DOHH2 (cell line): ENCODE measurements at regions not wholly inside any gene's neighbourhood (a gene's known extent, or its start where the extent isn't known, plus 50 kb on each side); places are given as distances from the start of the nearest gene placed in this dataset.

ENCODE experiments used
- H3F3A ChIP-seq: fragments of 200-600 bp; sonication (generic), shearing (Covaris generic); 2 replicates; pipeline ENCODE4 v1.6.0; 2016; ENCODE audit warnings: antibody characterized with exemption, mild to moderate bottlenecking; ENCODE audit not compliant: control insufficient read depth, insufficient read depth
- H3K27ac ChIP-seq: fragments of 200-600 bp; sonication (generic); 2 replicates; pipeline ENCODE4 v1.5.1; 2014; ENCODE audit warnings: low read depth, mild to moderate bottlenecking, low read length, moderate library complexity
- H3K27me3 ChIP-seq: fragments of 200-600 bp; sonication (generic); 2 replicates; pipeline ENCODE4 v1.6.1; 2014; ENCODE audit warnings: mild to moderate bottlenecking, low read length, mixed read lengths; ENCODE audit not compliant: control insufficient read depth
- H3K36me3 ChIP-seq: fragments of 200-600 bp; sonication (generic); 2 replicates; pipeline ENCODE4 v1.6.1; 2014; ENCODE audit warnings: mild to moderate bottlenecking, low read length, moderate library complexity, mixed read lengths; ENCODE audit not compliant: control insufficient read depth
- H3K4me1 ChIP-seq: fragments of 200-600 bp; sonication (generic); 2 replicates; pipeline ENCODE4 v1.6.1; 2014; ENCODE audit warnings: mild to moderate bottlenecking, low read length, mixed read lengths; ENCODE audit not compliant: control insufficient read depth
- H3K4me2 ChIP-seq: fragments of 200-600 bp; sonication (generic); 2 replicates; pipeline ENCODE4 v1.6.0; 2014; ENCODE audit warnings: mild to moderate bottlenecking, low read length, moderate library complexity
- H3K4me3 ChIP-seq: fragments of 200-600 bp; sonication (generic); 2 replicates; pipeline ENCODE4 v1.5.1; 2014; ENCODE audit warnings: mild to moderate bottlenecking, low read length, mixed read lengths
- H3K79me2 ChIP-seq: fragments of 200-600 bp; sonication (generic); 2 replicates; pipeline ENCODE4 v1.6.1; 2014; ENCODE audit warnings: mild to moderate bottlenecking, low read length, mixed read lengths; ENCODE audit not compliant: control insufficient read depth
- H3K9me2 ChIP-seq: fragments of 200-600 bp; sonication (generic); replicated peaks from 2 replicates; pipeline ENCODE4 v1.6.1; 2014; ENCODE audit warnings: mild to moderate bottlenecking, low read length, mixed read lengths; ENCODE audit not compliant: control insufficient read depth
- H3K9me3 ChIP-seq: fragments of 200-600 bp; sonication (generic); 2 replicates; pipeline ENCODE4 v1.6.1; 2014; ENCODE audit warnings: antibody characterized with exemption, low read length, mixed read lengths; ENCODE audit not compliant: control insufficient read depth, insufficient read depth
- H4K20me1 ChIP-seq: fragments of 200-600 bp; sonication (generic); 2 replicates; pipeline ENCODE4 v1.6.0; 2014; ENCODE audit warnings: low read depth, mild to moderate bottlenecking, antibody characterized with exemption, low read length, moderate library complexity; ENCODE audit not compliant: control insufficient read depth, insufficient read depth
- EZH2phosphoT487 ChIP-seq: fragments of 200-600 bp; sonication (generic); IDR thresholded peaks from 2 replicates; pipeline ENCODE4 v1.6.1; 2017; ENCODE audit warnings: borderline replicate concordance, mild to moderate bottlenecking, antibody characterized with exemption, low read length, moderate library complexity, mixed read lengths
- TF ChIP-seq, protein P1 (sequence below): fragments of 200-600 bp; sonication (generic); IDR thresholded peaks from one replicate; pipeline ENCODE4 v1.5.1; 2014; ENCODE audit warnings: antibody characterized with exemption, mild to moderate bottlenecking, low read depth, low read length; ENCODE audit not compliant: poor library complexity, severe bottlenecking

DNA sequence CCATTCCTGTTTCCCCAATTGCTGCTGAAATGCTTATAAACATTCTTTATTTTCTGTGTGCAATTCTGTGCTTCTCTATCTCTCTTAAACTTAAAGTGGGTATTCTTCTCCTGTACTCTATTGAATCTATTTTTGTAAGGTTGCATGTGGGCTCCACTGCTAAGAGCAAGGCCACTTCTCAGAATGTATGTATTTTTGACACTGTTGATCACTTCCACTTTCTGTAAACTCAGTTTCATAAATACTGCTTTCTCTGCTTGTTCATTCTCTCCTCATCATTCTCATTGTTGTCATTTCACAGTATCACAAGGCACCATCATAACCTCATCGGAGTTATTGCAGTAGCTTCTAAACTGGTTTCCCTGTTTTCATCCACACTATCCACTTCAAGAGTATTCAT, 483.0 kb upstream of the CDH18 start:
- Histone ChIP-seq H3K4me3 (no peak overlapping the region), H3K36me3 (no peaks in the 10 kb centered on the region), H3K79me2 (no peaks in the 10 kb centered on the region), H3K4me2 (no peak overlapping the region), H3K4me1 (no peaks in the 10 kb centered on the region), H3F3A (no peaks in the 10 kb centered on the region), H3K27me3 (no peaks in the 10 kb centered on the region), H3K9me3 (no peaks in the 10 kb centered on the region), H3K9me2 (no peaks in the 10 kb centered on the region), H3K27ac (no peak overlapping the region), H4K20me1 (no peaks in the 10 kb centered on the region)
- TF ChIP-seq, protein P1, sequence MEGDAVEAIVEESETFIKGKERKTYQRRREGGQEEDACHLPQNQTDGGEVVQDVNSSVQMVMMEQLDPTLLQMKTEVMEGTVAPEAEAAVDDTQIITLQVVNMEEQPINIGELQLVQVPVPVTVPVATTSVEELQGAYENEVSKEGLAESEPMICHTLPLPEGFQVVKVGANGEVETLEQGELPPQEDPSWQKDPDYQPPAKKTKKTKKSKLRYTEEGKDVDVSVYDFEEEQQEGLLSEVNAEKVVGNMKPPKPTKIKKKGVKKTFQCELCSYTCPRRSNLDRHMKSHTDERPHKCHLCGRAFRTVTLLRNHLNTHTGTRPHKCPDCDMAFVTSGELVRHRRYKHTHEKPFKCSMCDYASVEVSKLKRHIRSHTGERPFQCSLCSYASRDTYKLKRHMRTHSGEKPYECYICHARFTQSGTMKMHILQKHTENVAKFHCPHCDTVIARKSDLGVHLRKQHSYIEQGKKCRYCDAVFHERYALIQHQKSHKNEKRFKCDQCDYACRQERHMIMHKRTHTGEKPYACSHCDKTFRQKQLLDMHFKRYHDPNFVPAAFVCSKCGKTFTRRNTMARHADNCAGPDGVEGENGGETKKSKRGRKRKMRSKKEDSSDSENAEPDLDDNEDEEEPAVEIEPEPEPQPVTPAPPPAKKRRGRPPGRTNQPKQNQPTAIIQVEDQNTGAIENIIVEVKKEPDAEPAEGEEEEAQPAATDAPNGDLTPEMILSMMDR = no peak
- no peak for TF ChIP-seq EZH2phosphoT487

DNA sequence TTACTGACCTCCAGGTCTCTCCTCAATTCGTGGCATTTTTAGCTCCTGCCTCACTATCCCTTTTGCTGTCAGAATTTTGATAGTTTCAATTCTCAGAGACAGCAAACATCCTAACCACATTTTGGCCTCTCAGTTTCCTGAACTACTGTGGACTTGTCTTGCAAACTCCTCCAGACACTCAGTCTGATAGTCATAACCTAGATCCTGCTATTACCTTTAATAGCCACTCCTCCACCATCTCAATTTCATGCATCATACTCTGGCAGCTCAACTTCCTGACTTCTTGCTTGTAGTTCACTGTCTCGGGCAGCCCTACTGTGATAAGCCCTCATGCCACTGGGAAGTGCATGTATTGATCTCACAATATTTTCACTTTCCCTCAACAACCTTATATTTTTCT, 481.8 kb upstream of the CDH18 start:
- Histone ChIP-seq H3K4me1 (no peaks in the 10 kb centered on the region), H3K27me3 (no peaks in the 10 kb centered on the region), H3K9me3 (no peaks in the 10 kb centered on the region), H4K20me1 (no peaks in the 10 kb centered on the region), H3F3A (no peaks in the 10 kb centered on the region), H3K4me2 (no peak overlapping the region), H3K36me3 (no peaks in the 10 kb centered on the region), H3K9me2 (no peaks in the 10 kb centered on the region), H3K4me3 (no peak overlapping the region), H3K27ac (no peak overlapping the region), H3K79me2 (no peaks in the 10 kb centered on the region)
- TF ChIP-seq EZH2phosphoT487 = no peak
- TF ChIP-seq, protein P1 = no peak

DNA sequence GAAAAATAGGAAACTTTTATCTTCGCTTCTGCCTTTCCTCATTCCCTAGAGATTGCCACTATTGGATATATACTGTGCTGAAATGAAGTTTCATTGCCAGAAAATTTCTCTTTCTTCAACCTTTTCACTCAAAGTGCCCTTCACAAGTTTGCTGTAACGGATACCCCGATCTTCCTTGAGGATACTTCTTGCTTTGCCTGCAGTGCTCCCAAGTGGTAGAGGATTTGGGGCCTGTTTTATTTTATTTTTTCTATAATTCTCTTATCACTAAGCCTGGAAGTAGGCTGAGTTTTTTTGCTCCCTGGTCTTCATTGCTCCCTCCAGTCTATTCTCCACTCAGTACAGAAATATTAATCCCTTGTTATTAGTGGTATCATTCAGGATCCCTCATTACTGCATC, 481.4 kb upstream of the CDH18 start:
- Histone ChIP-seq H3K79me2 (no peaks in the 10 kb centered on the region), H3K36me3 (no peaks in the 10 kb centered on the region), H3F3A (no peaks in the 10 kb centered on the region), H3K27ac (no peak overlapping the region), H3K9me2 (no peaks in the 10 kb centered on the region), H3K4me1 (no peaks in the 10 kb centered on the region), H3K27me3 (no peaks in the 10 kb centered on the region), H3K4me3 (no peak overlapping the region), H3K4me2 (no peak overlapping the region), H4K20me1 (no peaks in the 10 kb centered on the region), H3K9me3 (no peaks in the 10 kb centered on the region)
- TF ChIP-seq, protein P1 = no peak
- TF ChIP-seq EZH2phosphoT487 = no peak

DNA sequence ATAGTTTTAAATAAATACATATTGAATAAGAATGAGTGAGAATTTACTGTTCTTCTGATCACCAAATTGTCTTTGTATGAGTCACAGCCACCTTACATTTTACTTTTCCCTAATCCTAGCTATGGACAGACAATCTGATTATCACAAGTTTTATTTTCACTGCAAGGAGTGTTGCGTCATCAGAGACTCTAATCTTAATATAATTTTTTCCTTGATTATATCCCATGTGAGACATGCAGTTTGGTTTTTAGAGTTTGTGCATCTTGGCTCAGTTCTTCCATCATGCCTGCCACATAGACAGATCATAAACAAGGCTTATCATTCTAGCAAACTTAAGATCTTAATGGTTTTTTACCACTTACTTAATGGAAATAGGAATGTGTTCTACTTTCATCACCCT, 478.5 kb upstream of the CDH18 start:
- Histone ChIP-seq H3K9me2 (no peaks in the 10 kb centered on the region), H3F3A (no peaks in the 10 kb centered on the region), H3K4me3 (no peak overlapping the region), H3K27ac (no peak overlapping the region), H3K9me3 (no peaks in the 10 kb centered on the region), H3K4me2 (no peak overlapping the region), H3K4me1 (no peaks in the 10 kb centered on the region), H4K20me1 (no peaks in the 10 kb centered on the region), H3K79me2 (no peaks in the 10 kb centered on the region), H3K27me3 (no peaks in the 10 kb centered on the region), H3K36me3 (no peaks in the 10 kb centered on the region)
- no peak for TF ChIP-seq EZH2phosphoT487
- TF ChIP-seq, protein P1 = no peak
